Endothelial cell (in vitro differentiated cells): ENCODE measurements at regions not wholly inside any gene's neighbourhood (a gene's known extent, or its start where the extent isn't known, plus 50 kb on each side); places are given as distances from the start of the nearest gene placed in this dataset.

Experiments
- DNase-seq: peaks from one replicate; pipeline ENCODE4 v3.0.0; 2021; ENCODE audit warnings: low spot score
- H3K27ac Mint-ChIP-seq: one replicate; pipeline ENCODE4 v1.8.0; 2021; ENCODE audit warnings: mixed read lengths, inconsistent platforms; ENCODE audit not compliant: unreplicated experiment
- H3K27me3 Mint-ChIP-seq: one replicate; pipeline ENCODE4 v1.8.0; 2021; ENCODE audit warnings: mild to moderate bottlenecking, moderate library complexity, mixed read lengths, inconsistent platforms; ENCODE audit not compliant: unreplicated experiment
- H3K36me3 Mint-ChIP-seq: one replicate; pipeline ENCODE4 v1.8.0; 2021; ENCODE audit warnings: mild to moderate bottlenecking, low read depth, mixed read lengths, inconsistent platforms; ENCODE audit not compliant: unreplicated experiment
- H3K4me1 Mint-ChIP-seq: one replicate; pipeline ENCODE4 v1.8.0; 2021; ENCODE audit warnings: mild to moderate bottlenecking, mixed read lengths, inconsistent platforms; ENCODE audit not compliant: unreplicated experiment
- H3K4me3 Mint-ChIP-seq: one replicate; pipeline ENCODE4 v1.8.0; 2021; ENCODE audit warnings: mild to moderate bottlenecking, mixed read lengths, inconsistent platforms; ENCODE audit not compliant: unreplicated experiment
- H3K9me3 Mint-ChIP-seq: one replicate; pipeline ENCODE4 v1.8.0; 2021; ENCODE audit warnings: mixed read lengths, inconsistent platforms; ENCODE audit not compliant: unreplicated experiment
- TF ChIP-seq, protein P1 (sequence below): fragments of 200-600 bp; sonication (generic); IDR thresholded peaks from one replicate; pipeline ENCODE4 v1.5.0; 2021; ENCODE audit warnings: antibody characterized with exemption; ENCODE audit not compliant: unreplicated experiment

DNA sequence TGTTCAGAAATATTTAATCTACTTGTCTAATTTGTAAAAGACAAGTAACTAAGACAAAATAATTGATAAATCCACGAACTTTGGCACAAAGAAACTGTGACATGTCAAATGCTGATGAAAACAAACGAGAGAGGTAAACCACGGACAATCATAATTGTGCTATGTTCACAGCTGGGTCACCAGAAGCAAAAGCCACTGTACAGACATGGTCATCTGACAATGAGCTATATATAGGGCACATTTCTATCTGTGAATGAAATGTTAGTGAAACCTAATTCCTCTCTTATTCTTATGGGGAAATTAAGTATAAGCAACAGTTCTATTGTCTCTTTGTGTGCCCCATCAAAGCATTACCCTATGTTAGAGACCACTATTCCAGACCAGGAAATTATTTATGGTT lies 444.0 kb upstream of the TRAM1L1 start:
- no peaks in the 10 kb centered on the region for H3K9me3 Mint-ChIP-seq
- no peak for DNase-seq
- H3K27me3 Mint-ChIP-seq, result no peaks in the 10 kb centered on the region
- TF ChIP-seq, protein P1, sequence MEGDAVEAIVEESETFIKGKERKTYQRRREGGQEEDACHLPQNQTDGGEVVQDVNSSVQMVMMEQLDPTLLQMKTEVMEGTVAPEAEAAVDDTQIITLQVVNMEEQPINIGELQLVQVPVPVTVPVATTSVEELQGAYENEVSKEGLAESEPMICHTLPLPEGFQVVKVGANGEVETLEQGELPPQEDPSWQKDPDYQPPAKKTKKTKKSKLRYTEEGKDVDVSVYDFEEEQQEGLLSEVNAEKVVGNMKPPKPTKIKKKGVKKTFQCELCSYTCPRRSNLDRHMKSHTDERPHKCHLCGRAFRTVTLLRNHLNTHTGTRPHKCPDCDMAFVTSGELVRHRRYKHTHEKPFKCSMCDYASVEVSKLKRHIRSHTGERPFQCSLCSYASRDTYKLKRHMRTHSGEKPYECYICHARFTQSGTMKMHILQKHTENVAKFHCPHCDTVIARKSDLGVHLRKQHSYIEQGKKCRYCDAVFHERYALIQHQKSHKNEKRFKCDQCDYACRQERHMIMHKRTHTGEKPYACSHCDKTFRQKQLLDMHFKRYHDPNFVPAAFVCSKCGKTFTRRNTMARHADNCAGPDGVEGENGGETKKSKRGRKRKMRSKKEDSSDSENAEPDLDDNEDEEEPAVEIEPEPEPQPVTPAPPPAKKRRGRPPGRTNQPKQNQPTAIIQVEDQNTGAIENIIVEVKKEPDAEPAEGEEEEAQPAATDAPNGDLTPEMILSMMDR, result no peak
- H3K4me3 Mint-ChIP-seq, result no peak overlapping the region
- H3K36me3 Mint-ChIP-seq, result no peaks in the 10 kb centered on the region
- no peaks in the 10 kb centered on the region for H3K4me1 Mint-ChIP-seq
- H3K27ac Mint-ChIP-seq, result no peak overlapping the region

GRCh38 chr4:117533501-117533900 lies 448.1 kb upstream of the TRAM1L1 start:
- Mint-ChIP-seq H3K9me3 (no peaks in the 10 kb centered on the region), H3K4me3 (no peak overlapping the region), H3K4me1 (no peaks in the 10 kb centered on the region), H3K36me3 (no peaks in the 10 kb centered on the region), H3K27ac (no peak overlapping the region), H3K27me3 (no peaks in the 10 kb centered on the region)
- DNase-seq, result no peak
- TF ChIP-seq, protein P1, result no peak

- TF ChIP-seq, protein P1, result no peak
- no peaks in the 10 kb centered on the region for H3K9me3 Mint-ChIP-seq
- H3K36me3 Mint-ChIP-seq, result no peaks in the 10 kb centered on the region
- no peak overlapping the region for H3K4me3 Mint-ChIP-seq
- no peaks in the 10 kb centered on the region for H3K27me3 Mint-ChIP-seq
- no peaks in the 10 kb centered on the region for H3K4me1 Mint-ChIP-seq
- no peak for DNase-seq
- no peak overlapping the region for H3K27ac Mint-ChIP-seq
Measured at GRCh38 chr4:117545039-117545438, 459.7 kb upstream of the TRAM1L1 start.

DNA sequence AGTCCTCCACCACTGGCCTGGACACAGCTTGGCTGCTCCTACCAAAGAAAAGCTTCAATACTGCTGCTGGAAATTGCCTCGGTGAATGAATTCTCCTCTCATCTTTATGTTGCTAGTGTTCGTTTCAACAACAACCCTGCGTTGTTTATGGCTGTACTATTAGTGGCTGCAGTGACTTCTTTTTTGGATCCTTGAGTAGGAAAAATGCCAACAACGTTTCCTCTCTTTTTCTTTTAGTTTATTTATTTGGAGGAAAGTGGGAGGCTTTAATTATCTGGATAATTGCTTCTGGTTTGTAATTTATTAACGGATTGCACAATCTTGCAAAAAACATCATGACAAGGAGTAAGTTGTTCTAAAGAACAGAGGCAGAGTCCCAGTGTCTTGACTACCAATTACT lies 464.1 kb upstream of the TRAM1L1 start:
- TF ChIP-seq, protein P1, result no peak
- Mint-ChIP-seq H3K27ac (no peak overlapping the region), H3K9me3 (no peaks in the 10 kb centered on the region), H3K27me3 (no peaks in the 10 kb centered on the region), H3K4me3 (no peak overlapping the region), H3K36me3 (no peaks in the 10 kb centered on the region), H3K4me1 (no peaks in the 10 kb centered on the region)
- DNase-seq, result no peak

DNA sequence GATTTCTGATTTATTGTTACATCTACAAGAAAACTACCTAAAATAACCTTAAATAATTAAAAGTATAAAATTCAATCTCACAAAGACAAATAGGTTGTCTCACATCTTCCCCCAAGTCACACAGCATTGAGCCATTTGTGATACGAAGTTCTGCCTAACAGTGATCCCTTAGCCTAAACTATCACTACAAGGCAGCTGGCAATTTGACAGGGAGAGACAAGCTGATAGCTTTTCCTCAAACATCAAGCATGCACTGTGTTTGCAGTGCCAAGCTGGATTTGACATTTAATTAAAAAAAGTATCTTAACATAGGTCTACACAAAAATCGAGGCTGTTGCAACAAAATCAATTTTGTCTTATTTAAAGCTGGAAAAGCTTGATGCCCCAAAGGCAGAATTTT lies 464.7 kb upstream of the TRAM1L1 start:
- Mint-ChIP-seq H3K27me3 (no peaks in the 10 kb centered on the region), H3K27ac (no peak overlapping the region), H3K9me3 (no peaks in the 10 kb centered on the region), H3K36me3 (no peaks in the 10 kb centered on the region), H3K4me1 (no peaks in the 10 kb centered on the region), H3K4me3 (no peak overlapping the region)
- no peak for DNase-seq
- TF ChIP-seq, protein P1, result no peak
